H1 (cell line): ENCODE measurements at regions not wholly inside any gene's neighbourhood (a gene's known extent, or its start where the extent isn't known, plus 50 kb on each side); places are given as distances from the start of the nearest gene placed in this dataset.

Experiments
- CTCF ChIA-PET: fragments of 300-600 bp; sonication (Branson Sonifier 250); formaldehyde crosslinking; loops from one replicate; lab custom pipeline; 2021; ENCODE audit not compliant: partially characterized antibody; lab: Charles Lee
- POLR2A ChIA-PET: fragments of 300-600 bp; sonication (Branson Sonifier 250); formaldehyde crosslinking; loops from one replicate; lab custom pipeline; 2021; ENCODE audit warnings: inconsistent platforms; ENCODE audit not compliant: partially characterized antibody; lab: Charles Lee
- DNase-seq, 2 experiments: peaks; one replicate each; pipeline versions ENCODE4 v3.0.0 to v3.0.0-alpha.2; 2010 to 2022; ENCODE audit warnings: low spot score in 2 of 2, low read depth in 1 of 2, mixed read lengths in 1 of 2
- FAIRE-seq: peaks from 2 replicates; lab custom pipeline; 2011; peaks lifted over from hg19 to GRCh38; lab: Jason Lieb, UNC
- H2AFZ ChIP-seq: 2 replicates; pipeline ENCODE4 v1.8.1; 2012; ENCODE audit warnings: low read length, inconsistent platforms
- H2AK5ac ChIP-seq: 2 replicates; pipeline ENCODE4 v1.6.1; 2013; ENCODE audit warnings: low read depth, low read length
- H2BK120ac ChIP-seq: replicated peaks from 2 replicates; pipeline ENCODE3; 2013; ENCODE audit warnings: low read depth, low read length, inconsistent platforms
- H2BK12ac ChIP-seq: 2 replicates; pipeline ENCODE4 v1.6.1; 2013; ENCODE audit warnings: low read depth, low read length
- H2BK15ac ChIP-seq: 2 replicates; pipeline ENCODE4 v1.6.1; 2013; ENCODE audit warnings: low read length
- H2BK20ac ChIP-seq: 2 replicates; pipeline ENCODE4 v1.6.1; 2013; ENCODE audit warnings: low read length
- H2BK5ac ChIP-seq: 2 replicates; pipeline ENCODE4 v1.6.1; 2013; ENCODE audit warnings: low read depth, low read length
- H3K14ac ChIP-seq: 2 replicates; pipeline ENCODE4 v1.6.1; 2013; ENCODE audit warnings: inconsistent platforms; ENCODE audit not compliant: insufficient read length
- H3K18ac ChIP-seq: 2 replicates; pipeline ENCODE4 v1.6.1; 2013; ENCODE audit warnings: low read length; ENCODE audit errors: extremely low read depth
- H3K23ac ChIP-seq: 2 replicates; pipeline ENCODE4 v1.6.1; 2013; ENCODE audit warnings: inconsistent platforms; ENCODE audit not compliant: insufficient read length
- H3K23me2 ChIP-seq: 2 replicates; pipeline ENCODE4 v1.6.1; 2013; ENCODE audit warnings: low read depth, low read length
- H3K27ac ChIP-seq: 2 replicates; pipeline ENCODE4 v1.6.1; 2011; ENCODE audit warnings: low read depth, low read length, inconsistent platforms
- H3K27me3 ChIP-seq, 4 experiments: replicated peaks in 1 of 4; 1 replicate in 1 of 4; 2 replicates in 3 of 4; pipeline versions ENCODE4 v1.6.1 to v1.8.1; 2011 to 2013; ENCODE audit warnings: low read length in 3 of 4, mild to moderate bottlenecking in 3 of 4, inconsistent platforms in 2 of 4, mixed read lengths in 2 of 4, moderate library complexity in 1 of 4; ENCODE audit not compliant: control insufficient read depth in 3 of 4, insufficient read depth in 3 of 4; ENCODE audit errors: extremely low read depth in 1 of 4
- H3K36me3 ChIP-seq, 4 experiments: 2 replicates each; pipeline versions ENCODE4 v1.6.1 to v1.8.1; 2011 to 2013; ENCODE audit warnings: mild to moderate bottlenecking in 4 of 4, low read length in 3 of 4, moderate library complexity in 2 of 4, control low read depth in 1 of 4, inconsistent platforms in 1 of 4; ENCODE audit not compliant: insufficient read depth in 4 of 4, control insufficient read depth in 2 of 4
- H3K4ac ChIP-seq: replicated peaks from 2 replicates; pipeline ENCODE3; 2013; ENCODE audit warnings: low read length, low read depth, mixed read lengths, inconsistent platforms; ENCODE audit not compliant: insufficient read length
- H3K4me1 ChIP-seq, 4 experiments: replicated peaks in 1 of 4; 1 replicate in 1 of 4; 2 replicates in 3 of 4; pipeline versions ENCODE4 v1.6.1 to v1.8.1; 2011 to 2013; ENCODE audit warnings: low read length in 3 of 4, inconsistent platforms in 2 of 4, mixed read lengths in 1 of 4; ENCODE audit not compliant: insufficient read depth in 4 of 4, control insufficient read depth in 3 of 4
- H3K4me2 ChIP-seq, 2 experiments: 2 replicates each; pipeline versions ENCODE4 v1.6.1 to v1.8.1; 2011 to 2013; ENCODE audit warnings: low read depth in 2 of 2, low read length in 2 of 2, control low read depth in 1 of 2, inconsistent platforms in 1 of 2, mild to moderate bottlenecking in 1 of 2; ENCODE audit not compliant: insufficient read depth in 1 of 2
- H3K4me3 ChIP-seq, 4 experiments: fragments of 200-600, 300-600 bp in 1 of 4; sonication (generic), shearing (Covaris generic), sonication (Bioruptor Twin) in 1 of 4; 2 replicates each; pipeline versions ENCODE4 v1.5.1 to v1.8.1; 2011 to 2016; ENCODE audit warnings: low read length in 4 of 4, low read depth in 3 of 4, control low read depth in 2 of 4, inconsistent platforms in 2 of 4, mild to moderate bottlenecking in 2 of 4, mixed read lengths in 1 of 4, moderate library complexity in 1 of 4; ENCODE audit not compliant: insufficient read depth in 2 of 4; ENCODE audit errors: extremely low read depth in 1 of 4
- H3K56ac ChIP-seq: replicated peaks from 2 replicates; pipeline ENCODE3; 2013; ENCODE audit warnings: low read depth, mild to moderate bottlenecking, mixed read lengths, low read length, inconsistent platforms; ENCODE audit not compliant: insufficient read length
- H3K79me1 ChIP-seq: 2 replicates; pipeline ENCODE4 v1.6.1; 2013; ENCODE audit warnings: low read depth, low read length, control low read depth
- H3K79me2 ChIP-seq, 2 experiments: 2 replicates each; pipeline versions ENCODE4 v1.6.1 to v1.8.1; 2012 to 2013; ENCODE audit warnings: low read length in 2 of 2, mild to moderate bottlenecking in 2 of 2, inconsistent platforms in 1 of 2; ENCODE audit not compliant: insufficient read depth in 2 of 2, control insufficient read depth in 1 of 2
- H3K9ac ChIP-seq, 4 experiments: replicated peaks in 1 of 4; 1 replicate in 1 of 4; 2 replicates in 3 of 4; pipeline versions ENCODE4 v1.6.1 to v1.8.1; 2011 to 2013; ENCODE audit warnings: low read depth in 3 of 4, low read length in 3 of 4, control low read depth in 2 of 4, mild to moderate bottlenecking in 2 of 4, moderate library complexity in 2 of 4, inconsistent platforms in 1 of 4; ENCODE audit errors: extremely low read depth in 1 of 4
- H3K9me3 ChIP-seq, 2 experiments: 2 replicates each; pipeline versions ENCODE4 v1.6.1 to v1.8.1; 2012 to 2013; ENCODE audit warnings: mild to moderate bottlenecking in 2 of 2, moderate library complexity in 2 of 2, control low read depth in 1 of 2, inconsistent platforms in 1 of 2, low read depth in 1 of 2, low read length in 1 of 2, mixed read lengths in 1 of 2; ENCODE audit not compliant: insufficient read depth in 2 of 2
- H4K20me1 ChIP-seq, 2 experiments: replicated peaks in 1 of 2; 2 replicates each; pipeline versions ENCODE3 to v1.8.1; 2011 to 2013; ENCODE audit warnings: inconsistent platforms in 2 of 2, low read length in 2 of 2, mild to moderate bottlenecking in 1 of 2; ENCODE audit not compliant: insufficient read depth in 2 of 2, control insufficient read depth in 1 of 2
- H4K5ac ChIP-seq: 2 replicates; pipeline ENCODE4 v1.6.1; 2013; ENCODE audit warnings: low read length, low read depth, mixed read lengths, inconsistent platforms; ENCODE audit not compliant: insufficient read length
- H4K8ac ChIP-seq: 2 replicates; pipeline ENCODE4 v1.8.0; 2013; ENCODE audit warnings: mild to moderate bottlenecking, moderate library complexity, low read length, inconsistent platforms; ENCODE audit not compliant: insufficient read depth; ENCODE audit errors: extremely low read depth
- H4K91ac ChIP-seq: replicated peaks from 2 replicates; pipeline ENCODE3; 2013; ENCODE audit warnings: low read length, mixed read lengths, inconsistent platforms; ENCODE audit not compliant: insufficient read length
- KDM5A ChIP-seq: fragments of 200-600 bp; IDR thresholded peaks from 2 replicates; pipeline ENCODE4 v1.7.1; 2012; ENCODE audit warnings: mild to moderate bottlenecking, low read length, inconsistent platforms, mixed read lengths
- WGBS, 2 experiments: shearing (Covaris generic) in 1 of 2; methylation state at CpG; one replicate each; pipeline versions ENCODE4 v1.1.6 to v1.1.7; 2013 to 2015; ENCODE audit warnings: low lambda C conversion rate in 2 of 2, mixed read lengths in 2 of 2, inconsistent platforms in 1 of 2, low coverage in 1 of 2, missing lambda C conversion rate in 1 of 2; ENCODE audit not compliant: insufficient replicate concordance in 2 of 2, insufficient coverage in 1 of 2, insufficient read length in 1 of 2; ENCODE audit errors: extremely low coverage in 1 of 2, missing lambda C conversion rate in 1 of 2; 5-methylcytosine and 5-hydroxymethylcytosine counted together
- TF ChIP-seq, protein P1 (sequence below): IDR thresholded peaks from 2 replicates; pipeline ENCODE4 v1.6.1; 2011; ENCODE audit warnings: low read depth, mild to moderate bottlenecking, low read length; ENCODE audit not compliant: insufficient read depth

DNA sequence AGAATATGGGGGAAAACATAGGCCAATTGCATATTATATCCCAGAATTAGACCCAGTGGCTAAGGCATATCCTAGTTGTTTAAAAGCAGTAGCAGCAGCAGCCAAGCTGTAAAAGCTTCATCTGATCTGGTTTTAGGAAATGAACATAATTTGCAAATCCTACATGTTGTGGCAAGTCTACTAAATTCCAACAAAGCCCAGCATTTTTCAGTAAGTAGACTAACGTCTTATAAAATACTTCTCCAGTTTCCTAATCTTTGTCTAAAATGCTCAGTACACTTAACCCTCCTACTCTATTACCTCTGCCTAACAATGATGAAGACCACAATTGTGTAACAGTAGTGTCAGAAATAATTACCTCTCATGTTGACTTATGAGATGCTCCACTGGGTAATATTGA is 70.9 kb upstream of the RERGL start:
- H4K8ac ChIP-seq: no peak overlapping the region
- no peaks in the 10 kb centered on the region for H3K4me1 ChIP-seq
- H3K23me2 ChIP-seq: no peaks in the 10 kb centered on the region
- no peak overlapping the region for H3K4ac ChIP-seq
- no peak overlapping the region for H3K14ac ChIP-seq
- H3K79me2 ChIP-seq: no peaks in the 10 kb centered on the region
- H2AFZ ChIP-seq: no peak overlapping the region
- H2BK12ac ChIP-seq: no peak overlapping the region
- H3K27me3 ChIP-seq: no peaks in the 10 kb centered on the region
- WGBS, 2 experiments: 84% methylated on average over 1 of the region's 1 CpG; no CpG with 5 or more reads in 1 of the 2 experiments
- no peak for DNase-seq
- H3K4me2 ChIP-seq: no peak overlapping the region
- no peak overlapping the region for H2BK5ac ChIP-seq
- H3K27ac ChIP-seq: no peak overlapping the region
- H3K9me3 ChIP-seq: peaks cover 2 to 3% of the 10 kb centered on the region in 2 experiments; a peak in 1 of 4 replicates
- TF ChIP-seq, protein P1, sequence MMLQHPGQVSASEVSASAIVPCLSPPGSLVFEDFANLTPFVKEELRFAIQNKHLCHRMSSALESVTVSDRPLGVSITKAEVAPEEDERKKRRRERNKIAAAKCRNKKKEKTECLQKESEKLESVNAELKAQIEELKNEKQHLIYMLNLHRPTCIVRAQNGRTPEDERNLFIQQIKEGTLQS: no peak
- no peak for TF ChIP-seq KDM5A
- TF ChIP-seq, all 59 proteins: peak for 0
- H4K91ac ChIP-seq: no peak overlapping the region
- ChIA-PET POLR2A (no interaction called here), CTCF (interaction anchor here (0.8 to 1.9 kb wide), 3 partner anchors 15 to 64 kb away, joined by 3 to 5 read pairs (median 3); no protein-coding TSS in a partner anchor)
- no peak overlapping the region for H2BK15ac ChIP-seq
- H3K9ac ChIP-seq: no peak overlapping the region
- no peak overlapping the region for H2BK120ac ChIP-seq
- no peak overlapping the region for H3K4me3 ChIP-seq
- H3K23ac ChIP-seq: no peak overlapping the region
- H2BK20ac ChIP-seq: no peak overlapping the region
- no peak for FAIRE-seq
- no peaks in the 10 kb centered on the region for H3K79me1 ChIP-seq
- no peaks in the 10 kb centered on the region for H4K20me1 ChIP-seq
- H2AK5ac ChIP-seq: no peak overlapping the region
- no peaks in the 10 kb centered on the region; a peak in 1 of 8 replicates for H3K36me3 ChIP-seq
- H4K5ac ChIP-seq: no peak overlapping the region
- no peak overlapping the region for H3K56ac ChIP-seq
- no peak overlapping the region for H3K18ac ChIP-seq
